ENCODE measurements at regions not wholly inside any gene's neighbourhood (a gene's known extent, or its start where the extent isn't known, plus 50 kb on each side); places are given as distances from the start of the nearest gene placed in this dataset.
A peak's percentile ranks its signal among the peaks of the same experiment; 100 is the strongest.

DNA sequence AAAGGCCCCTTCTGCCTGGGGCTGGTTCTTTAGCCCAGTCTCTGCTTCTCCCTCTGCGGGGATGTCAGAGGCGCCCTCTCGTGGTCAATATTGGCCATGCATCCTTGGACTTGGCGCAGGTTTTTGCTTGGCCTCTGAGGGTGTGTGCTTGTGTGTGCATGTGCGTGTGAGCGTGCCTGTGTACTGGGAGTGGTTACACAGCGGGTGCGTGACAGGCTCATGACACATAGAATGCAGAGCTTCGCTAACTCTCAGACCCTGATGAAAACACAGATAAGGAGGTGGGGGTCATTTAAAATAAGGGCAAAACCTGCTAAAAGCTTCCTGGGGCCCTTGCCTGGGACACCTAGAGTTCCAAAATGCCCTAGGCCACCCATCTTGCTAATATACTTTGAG lies 160.9 kb downstream of the SMAD6 start:
- TF ChIP-seq POLR2A (IDR thresholded peaks at IDR 0.05) (no peak), CTCF (IDR thresholded peaks at IDR 0.05 in 8 of 11, conservative IDR thresholded peaks at IDR 0.05 in 3 of 11) (peak; percentile 75 to 95 (median 89))

All from spleen (tissue), 7 donors.